ENCODE measurements at regions not wholly inside any gene's neighbourhood (a gene's known extent, or its start where the extent isn't known, plus 50 kb on each side); places are given as distances from the start of the nearest gene placed in this dataset.
"Not testable (repeated sequence)": the region's sequence is repeated elsewhere in the genome, so short reads cannot be mapped to it uniquely, and the experiment has no call there.

GRCh38 chrX:5681159-5681558 lies 547.5 kb downstream of the NLGN4X start:
- H3K79me2 ChIP-seq (ENCODE audit: insufficient read depth, low read length), result no peaks in the 10 kb centered on the region
- no peaks in the 10 kb centered on the region for H4K20me1 ChIP-seq (ENCODE audit: insufficient read depth, low read length)
- H3K9me2 ChIP-seq (ENCODE audit: low read depth, low read length), result no peaks in the 10 kb centered on the region
- no peaks in the 10 kb centered on the region for H3K9me3 ChIP-seq (ENCODE audit: low read length)
- no peak overlapping the region for H3K4me3 ChIP-seq (ENCODE audit: low read depth, low read length, poor library complexity, severe bottlenecking)
- no peak overlapping the region for H3K9ac ChIP-seq (ENCODE audit: low read length)
- H3K27me3 ChIP-seq (ENCODE audit: insufficient read depth, low read length), result no peaks in the 10 kb centered on the region
- H3K36me3 ChIP-seq (ENCODE audit: insufficient read depth, low read length), result no peaks in the 10 kb centered on the region
- no peak overlapping the region for H2AFZ ChIP-seq (ENCODE audit: low read length)
- TF ChIP-seq CTCF (IDR thresholded peaks at IDR 0.05; ENCODE audit: low read length) (peak; percentile 34; the same call in 1 of the 2 replicates), EZH2 (IDR thresholded peaks at IDR 0.05; ENCODE audit: borderline replicate concordance, low read length) (no peak)
- H3K4me2 ChIP-seq (ENCODE audit: low read length), result no peak overlapping the region
- no peak overlapping the region for H3K27ac ChIP-seq (ENCODE audit: low read depth, low read length, poor library complexity, severe bottlenecking)
- H3F3A ChIP-seq (ENCODE audit: insufficient read depth, low read length), result no peaks in the 10 kb centered on the region
- H3K4me1 ChIP-seq (ENCODE audit: insufficient read depth, low read length, severe bottlenecking), result no peaks in the 10 kb centered on the region

GRCh38 chrX:5674036-5674435 lies 554.6 kb downstream of the NLGN4X start:
- Histone ChIP-seq H3K27ac (ENCODE audit: low read depth, low read length, poor library complexity, severe bottlenecking) (no peak overlapping the region), H3K4me3 (ENCODE audit: low read depth, low read length, poor library complexity, severe bottlenecking) (no peak overlapping the region), H3K9ac (ENCODE audit: low read length) (no peak overlapping the region), H3F3A (ENCODE audit: insufficient read depth, low read length) (no peaks in the 10 kb centered on the region), H3K79me2 (ENCODE audit: insufficient read depth, low read length) (no peaks in the 10 kb centered on the region), H3K4me1 (ENCODE audit: insufficient read depth, low read length, severe bottlenecking) (no peaks in the 10 kb centered on the region), H3K9me3 (ENCODE audit: low read length) (no peaks in the 10 kb centered on the region), H4K20me1 (ENCODE audit: insufficient read depth, low read length) (no peaks in the 10 kb centered on the region), H3K9me2 (ENCODE audit: low read depth, low read length) (no peaks in the 10 kb centered on the region), H2AFZ (ENCODE audit: low read length) (no peak overlapping the region), H3K4me2 (ENCODE audit: low read length) (no peak overlapping the region), H3K27me3 (ENCODE audit: insufficient read depth, low read length) (no peaks in the 10 kb centered on the region), H3K36me3 (ENCODE audit: insufficient read depth, low read length) (no peaks in the 10 kb centered on the region)
- no peak for TF ChIP-seq EZH2 (IDR thresholded peaks at IDR 0.05; ENCODE audit: borderline replicate concordance, low read length)
- no peak for TF ChIP-seq CTCF (IDR thresholded peaks at IDR 0.05; ENCODE audit: low read length)

- H3K4me3 ChIP-seq (ENCODE audit: low read depth, low read length, poor library complexity, severe bottlenecking), result no peak overlapping the region
- H3K9ac ChIP-seq (ENCODE audit: low read length), result no peak overlapping the region
- no peaks in the 10 kb centered on the region for H3K27me3 ChIP-seq (ENCODE audit: insufficient read depth, low read length)
- no peaks in the 10 kb centered on the region for H3F3A ChIP-seq (ENCODE audit: insufficient read depth, low read length)
- H3K79me2 ChIP-seq (ENCODE audit: insufficient read depth, low read length), result no peaks in the 10 kb centered on the region
- no peaks in the 10 kb centered on the region for H3K4me1 ChIP-seq (ENCODE audit: insufficient read depth, low read length, severe bottlenecking)
- H3K9me2 ChIP-seq (ENCODE audit: low read depth, low read length), result no peaks in the 10 kb centered on the region
- no peaks in the 10 kb centered on the region for H3K36me3 ChIP-seq (ENCODE audit: insufficient read depth, low read length)
- no peaks in the 10 kb centered on the region for H4K20me1 ChIP-seq (ENCODE audit: insufficient read depth, low read length)
- TF ChIP-seq CTCF (IDR thresholded peaks at IDR 0.05; ENCODE audit: low read length) (no peak), EZH2 (IDR thresholded peaks at IDR 0.05; ENCODE audit: borderline replicate concordance, low read length) (no peak)
- no peaks in the 10 kb centered on the region for H3K9me3 ChIP-seq (ENCODE audit: low read length)
- no peak overlapping the region for H2AFZ ChIP-seq (ENCODE audit: low read length)
- H3K4me2 ChIP-seq (ENCODE audit: low read length), result no peak overlapping the region
- H3K27ac ChIP-seq (ENCODE audit: low read depth, low read length, poor library complexity, severe bottlenecking), result no peak overlapping the region
Measured at GRCh38 chrX:5672099-5672498, 556.6 kb downstream of the NLGN4X start.

GRCh38 chrX:5666689-5667088 lies 562.0 kb downstream of the NLGN4X start:
- not testable (repeated sequence) for H3K27ac ChIP-seq (ENCODE audit: low read depth, low read length, poor library complexity, severe bottlenecking); H4K20me1 ChIP-seq (ENCODE audit: insufficient read depth, low read length); H3K27me3 ChIP-seq (ENCODE audit: insufficient read depth, low read length); H3K9me3 ChIP-seq (ENCODE audit: low read length); H2AFZ ChIP-seq (ENCODE audit: low read length); H3K4me3 ChIP-seq (ENCODE audit: low read depth, low read length, poor library complexity, severe bottlenecking); H3K9me2 ChIP-seq (ENCODE audit: low read depth, low read length); H3K36me3 ChIP-seq (ENCODE audit: insufficient read depth, low read length); H3K4me1 ChIP-seq (ENCODE audit: insufficient read depth, low read length, severe bottlenecking); H3K9ac ChIP-seq (ENCODE audit: low read length); H3K79me2 ChIP-seq (ENCODE audit: insufficient read depth, low read length); H3F3A ChIP-seq (ENCODE audit: insufficient read depth, low read length); H3K4me2 ChIP-seq (ENCODE audit: low read length)

Measured in OCI-LY1 (cell line).